ENCODE measurements at regions not wholly inside any gene's neighbourhood (a gene's known extent, or its start where the extent isn't known, plus 50 kb on each side); places are given as distances from the start of the nearest gene placed in this dataset.

DNA sequence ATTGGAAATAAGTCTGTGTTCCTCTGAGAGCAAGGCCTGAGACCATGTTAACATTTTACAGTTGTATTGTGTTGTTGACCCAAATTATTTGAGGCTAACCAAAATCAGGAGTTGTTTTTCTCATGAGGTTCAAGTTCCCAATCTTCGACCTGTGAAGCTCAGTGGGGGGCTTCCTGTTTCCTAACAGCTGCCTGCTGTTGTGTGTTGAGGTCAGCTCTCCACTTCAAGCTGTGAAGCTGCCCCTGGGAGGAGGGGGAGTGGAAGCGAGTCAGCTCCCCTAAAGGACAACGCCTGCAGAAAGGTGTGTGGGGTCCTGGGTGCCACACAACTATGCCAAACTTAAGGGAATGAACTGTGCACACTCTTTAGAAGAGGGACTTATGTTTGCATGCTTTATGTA, 295.5 kb downstream of the IRX1 start:
- DNase-seq = no peak

DNA sequence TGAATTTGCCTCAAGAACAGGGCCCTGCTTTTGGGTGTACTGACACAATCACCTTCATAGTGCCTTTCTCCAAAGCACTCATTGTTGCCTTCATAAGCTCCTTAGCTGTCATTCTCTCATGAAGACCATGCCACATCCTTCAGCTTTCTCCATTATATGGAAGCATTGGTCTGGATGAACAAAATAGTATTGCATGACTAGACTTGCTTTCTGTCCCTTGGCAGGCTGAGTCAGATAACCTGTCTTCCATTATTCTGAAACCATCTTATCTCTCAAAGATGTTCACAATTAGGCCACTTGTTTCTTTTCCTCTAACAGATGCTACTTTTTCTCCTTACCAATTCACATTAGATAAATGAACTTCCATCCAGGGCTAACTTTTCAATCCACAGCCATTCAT, 297.9 kb downstream of the IRX1 start:
- no peak for DNase-seq

DNA sequence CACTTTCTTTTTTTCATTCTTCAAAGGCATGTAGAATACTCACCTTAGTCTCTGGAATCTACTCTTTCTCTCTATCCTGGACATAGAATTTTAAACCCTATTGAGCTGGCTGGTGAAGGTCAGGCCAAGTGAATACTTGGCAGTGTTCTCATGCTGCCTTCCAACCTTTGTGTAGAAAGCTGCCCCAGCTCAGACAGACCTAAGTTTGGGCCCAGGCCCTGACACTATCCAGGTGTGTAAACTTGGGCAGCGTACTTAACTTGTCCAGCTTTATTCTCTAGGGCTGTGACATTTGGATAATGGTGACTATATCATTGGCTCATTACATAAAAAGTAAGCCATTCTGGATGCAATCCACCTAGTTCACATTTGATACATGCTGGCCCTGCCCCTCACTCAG, 298.3 kb downstream of the IRX1 start:
- no peak for DNase-seq

DNA sequence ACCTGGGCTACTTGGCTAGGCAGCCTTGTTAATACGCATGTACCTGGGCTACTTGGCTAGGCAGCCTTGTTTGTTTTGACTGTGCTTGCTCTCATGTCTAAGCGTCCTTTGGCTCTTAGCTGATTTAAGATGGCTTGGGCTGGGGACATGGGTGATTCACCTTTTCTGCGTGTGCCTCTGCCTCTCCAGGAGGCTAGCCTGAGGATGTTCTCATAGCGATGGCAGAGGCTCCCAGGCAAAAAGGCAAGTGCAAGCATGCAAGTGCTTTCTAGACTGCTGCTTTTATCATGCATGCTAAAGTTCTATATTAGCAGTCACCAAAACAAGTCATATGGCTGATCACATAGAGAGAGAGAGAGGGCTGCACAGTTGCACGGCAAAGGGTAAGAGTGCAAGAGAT, 300.5 kb downstream of the IRX1 start:
- no peak for DNase-seq

DNA sequence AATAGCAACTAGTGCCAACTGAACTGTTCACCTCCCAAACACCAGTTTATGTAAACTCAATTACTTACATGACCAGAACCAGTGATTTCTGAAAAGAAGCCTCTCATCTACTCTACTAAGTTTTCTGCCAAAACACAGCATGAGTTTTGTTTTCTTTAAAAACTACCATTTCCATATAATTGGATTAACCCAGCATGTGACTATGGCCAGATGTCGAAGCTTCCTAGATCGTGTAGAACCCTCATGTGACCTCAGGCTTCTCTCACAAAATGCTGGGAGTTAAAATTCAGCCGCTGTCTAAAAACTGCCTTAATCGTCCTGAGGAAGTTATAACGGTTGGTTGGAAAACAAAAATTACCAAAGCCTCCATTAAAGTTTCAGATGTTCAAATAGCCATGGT, 303.5 kb downstream of the IRX1 start:
- no peak for DNase-seq

DNA sequence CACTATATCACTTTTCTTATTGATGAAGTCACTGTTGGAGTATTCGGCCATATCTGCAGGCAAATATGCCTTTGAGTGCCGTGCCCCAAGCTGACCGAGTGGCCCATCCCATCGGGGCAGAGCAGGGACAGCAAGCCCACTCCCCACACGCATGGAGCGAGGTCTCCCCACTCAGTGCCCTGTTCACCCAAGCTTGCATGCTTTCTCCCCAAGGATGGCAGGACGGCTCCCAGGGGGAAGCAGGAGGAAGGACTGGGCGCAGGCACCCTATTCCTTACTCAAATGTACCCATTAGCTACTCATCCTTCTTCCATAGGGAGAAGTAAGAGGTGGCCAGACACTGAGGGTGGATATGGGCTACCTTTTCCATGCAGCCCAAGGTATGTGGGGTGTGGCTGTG, 309.0 kb downstream of the IRX1 start:
- DNase-seq = no peak

DNA sequence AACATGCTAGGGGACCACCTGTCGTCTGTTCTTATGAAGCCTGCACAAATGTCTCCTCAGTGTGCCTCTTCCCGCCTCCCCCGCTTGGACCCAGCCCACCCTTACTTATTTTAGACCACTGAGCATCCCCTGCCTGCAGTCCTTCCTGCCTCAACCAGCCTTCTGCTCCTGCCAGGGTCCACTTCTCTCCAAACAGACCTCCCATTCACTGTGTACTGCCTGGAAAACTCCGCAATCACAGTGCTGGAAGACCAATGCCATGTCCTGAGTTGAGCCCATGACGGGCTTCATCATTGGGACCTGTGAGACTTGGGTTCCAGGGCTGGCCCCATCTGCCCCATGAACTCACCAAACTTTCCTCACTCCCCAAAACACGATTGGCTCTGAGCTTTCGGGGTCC, 309.4 kb downstream of the IRX1 start:
- no peak for DNase-seq

DNA sequence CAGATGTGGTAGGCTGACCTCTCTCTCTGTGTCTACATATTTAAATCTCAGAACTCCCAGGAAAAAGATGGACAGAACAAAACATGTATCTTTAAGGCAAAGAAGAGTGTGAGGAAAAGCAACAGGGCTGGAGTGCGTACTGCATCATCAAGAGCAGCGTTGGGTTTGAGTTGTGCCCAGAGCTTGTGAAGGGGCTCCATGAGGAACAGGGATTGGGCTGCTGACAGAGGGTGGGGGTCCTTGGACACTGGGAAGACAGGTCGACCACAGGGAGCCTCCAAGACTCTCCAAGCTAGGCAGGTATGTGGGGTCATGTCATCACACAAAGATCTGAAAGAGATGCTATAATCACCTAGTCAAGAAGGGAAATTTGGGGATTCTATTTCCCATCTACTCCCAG, 309.9 kb downstream of the IRX1 start:
- DNase-seq = no peak

DNA sequence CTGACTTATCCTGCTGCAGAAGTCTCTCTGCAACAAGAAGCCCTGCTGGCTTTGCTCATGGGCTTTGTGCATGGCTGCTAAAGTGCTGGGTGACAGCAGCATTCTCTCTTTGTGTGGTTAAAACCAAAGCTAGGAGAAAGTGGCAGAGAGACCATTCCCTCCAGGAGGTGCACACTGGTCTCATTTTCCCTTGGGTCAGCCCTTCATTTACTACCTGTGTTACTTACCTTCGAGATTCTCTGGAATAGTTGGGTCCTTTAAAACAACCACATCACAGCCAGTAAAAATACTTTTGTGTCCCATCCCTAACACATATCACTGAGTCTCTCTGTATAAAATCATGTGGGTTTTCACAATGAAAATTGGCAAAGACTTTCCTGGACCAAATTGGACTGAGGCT, 315.5 kb downstream of the IRX1 start:
- no peak for DNase-seq

DNA sequence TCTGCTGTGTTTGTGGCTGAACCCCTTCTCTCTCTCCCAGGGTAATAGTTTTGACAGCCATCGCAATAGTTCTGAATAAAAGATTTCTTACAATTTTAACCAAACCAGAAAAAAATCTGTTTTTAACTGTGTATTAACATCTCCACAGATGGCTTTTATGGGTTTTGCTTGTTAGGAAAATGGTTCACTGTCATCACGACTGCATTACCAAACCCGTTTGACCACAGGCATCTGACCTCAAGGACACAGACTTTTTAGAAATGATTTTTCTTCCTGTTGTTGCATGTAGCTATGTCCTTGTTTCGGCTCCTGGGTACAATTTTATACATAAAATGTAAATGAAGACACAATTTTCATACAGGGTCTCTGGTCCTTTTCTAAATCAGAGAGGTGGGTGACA, 316.1 kb downstream of the IRX1 start:
- peak; percentile 30 for DNase-seq

DNA sequence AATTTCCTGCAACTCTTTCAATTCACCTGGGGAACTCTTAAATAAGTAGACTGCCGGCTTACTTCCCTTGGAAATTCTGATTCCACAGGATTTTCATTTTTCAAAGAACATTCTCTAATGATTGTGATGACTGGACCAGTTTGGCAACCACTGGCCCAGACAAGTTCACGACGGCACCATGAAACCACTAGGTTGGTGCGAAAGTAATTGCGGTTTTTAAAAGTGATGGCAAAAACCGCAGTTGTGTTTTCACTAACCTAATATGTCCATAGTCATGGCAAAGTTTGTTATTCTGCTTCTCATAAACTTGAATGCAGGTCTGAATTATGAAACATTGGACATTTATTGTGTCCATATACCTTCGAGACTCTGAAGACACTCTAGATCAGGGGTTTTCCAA, 317.2 kb downstream of the IRX1 start:
- DNase-seq = no peak

DNA sequence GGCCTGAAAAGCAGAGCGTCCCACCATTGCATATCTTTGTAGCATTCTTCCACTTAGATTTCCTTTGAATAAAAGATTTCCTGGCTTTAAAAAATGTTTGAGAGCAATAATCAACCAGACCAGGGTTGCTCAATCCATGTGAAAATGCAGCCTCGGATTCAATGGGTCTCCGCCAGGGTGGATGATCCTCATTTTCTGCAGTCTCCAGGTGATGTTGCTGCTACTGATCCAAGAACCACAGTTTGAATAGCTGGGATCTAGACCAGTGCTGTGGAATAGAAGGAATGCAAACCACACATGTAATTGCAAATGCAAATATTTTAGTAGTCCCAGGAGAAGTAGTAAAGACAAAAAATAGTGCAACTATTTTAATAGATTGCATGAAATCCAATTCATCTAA, 317.6 kb downstream of the IRX1 start:
- DNase-seq = peak; percentile 53

DNA sequence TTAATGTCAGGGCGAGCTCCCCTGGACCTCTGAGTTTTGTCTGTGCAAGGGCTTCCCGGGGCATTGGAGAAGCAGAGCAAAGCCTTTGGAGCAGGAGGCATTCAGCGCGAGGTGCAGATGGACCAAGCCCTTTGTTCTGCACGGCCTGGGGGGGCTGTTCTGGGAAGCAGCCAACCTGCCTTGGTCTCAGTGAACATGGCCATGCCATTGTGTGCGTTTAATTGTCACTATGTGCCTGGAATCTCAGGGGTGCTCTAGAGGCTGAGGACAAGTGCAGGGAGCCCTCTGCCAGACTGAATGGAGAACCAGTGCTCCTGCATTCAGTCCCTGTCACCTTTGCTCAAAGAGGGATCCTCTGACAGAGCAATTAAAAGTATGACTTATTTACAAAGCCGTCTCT, 329.4 kb downstream of the IRX1 start:
- DNase-seq = no peak

DNA sequence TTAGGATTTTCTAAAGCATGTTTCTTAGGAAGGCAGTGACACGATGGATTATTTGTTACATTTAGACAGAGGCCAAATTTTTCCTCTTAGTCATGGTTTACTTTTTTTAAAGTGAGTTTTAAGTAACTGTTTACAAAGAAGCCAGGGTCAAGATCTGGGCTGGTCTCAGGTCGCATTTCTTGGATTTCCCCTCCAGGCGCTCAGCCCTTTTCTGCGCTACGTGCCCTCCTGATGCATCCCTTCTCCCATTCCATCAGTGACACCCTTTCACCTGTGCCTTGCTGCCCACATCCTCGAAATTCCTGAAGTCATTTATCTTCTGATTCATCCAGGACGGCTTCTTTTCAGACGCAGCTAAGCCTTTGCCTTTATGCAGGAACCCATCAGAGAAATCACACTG, 330.3 kb downstream of the IRX1 start:
- DNase-seq = no peak

DNA sequence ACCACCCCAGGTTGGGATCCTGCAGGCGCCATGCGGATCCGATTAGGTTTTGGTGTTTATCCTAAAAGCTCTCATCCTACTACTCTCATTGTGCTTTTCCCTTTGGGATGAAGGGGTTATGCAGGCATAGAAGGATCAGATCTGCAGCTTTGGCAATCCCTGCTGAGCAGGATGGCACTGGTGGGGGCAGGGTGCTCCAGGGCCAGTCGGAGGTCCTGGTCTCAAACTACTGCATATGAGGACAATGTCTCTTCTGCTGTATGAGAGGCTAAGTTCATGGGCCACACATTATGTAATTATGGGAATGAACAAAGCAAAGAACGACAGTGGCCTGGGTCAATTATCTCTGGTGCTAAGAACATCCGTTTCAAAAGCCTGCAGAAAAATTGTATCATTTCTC, 334.2 kb downstream of the IRX1 start:
- DNase-seq = no peak

DNA sequence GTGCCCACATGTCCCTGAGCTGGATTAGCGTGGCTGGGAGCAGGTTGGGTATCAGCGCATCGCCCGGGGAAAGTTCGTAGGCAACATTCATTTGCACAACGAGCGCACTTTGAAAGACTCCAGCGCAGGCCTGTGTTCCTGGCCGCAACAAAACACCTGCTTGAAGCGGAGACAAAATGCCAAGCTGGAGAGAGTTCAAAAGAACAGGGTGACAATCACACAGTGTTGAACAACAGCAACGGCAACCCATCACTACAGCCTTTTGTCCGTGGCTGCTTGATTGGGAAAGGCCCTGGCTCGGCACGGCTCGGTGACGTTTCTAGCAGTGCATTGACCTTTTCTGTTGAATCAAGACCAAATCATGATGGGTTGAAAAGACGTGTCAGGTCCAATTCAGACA, 336.3 kb downstream of the IRX1 start:
- DNase-seq = no peak

DNA sequence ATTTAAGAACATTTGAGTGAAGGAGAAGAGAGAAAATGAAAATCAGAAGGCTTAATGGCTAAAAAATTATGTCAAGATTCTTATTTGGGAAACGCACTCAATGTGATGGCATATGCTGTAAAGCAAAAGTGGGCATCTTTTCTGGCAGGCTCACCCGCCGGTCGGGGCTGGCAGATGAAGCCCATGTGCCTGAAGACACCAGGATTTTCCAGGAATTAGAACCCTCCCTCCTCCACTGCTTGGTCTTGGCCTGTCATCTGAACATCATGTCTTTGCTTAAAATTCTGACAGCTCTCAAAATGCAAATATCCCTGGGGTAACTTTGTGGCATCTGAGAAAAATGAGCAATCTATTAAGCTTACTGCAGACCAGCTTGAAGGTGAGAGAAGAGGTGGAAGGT, 337.9 kb downstream of the IRX1 start:
- DNase-seq = no peak

DNA sequence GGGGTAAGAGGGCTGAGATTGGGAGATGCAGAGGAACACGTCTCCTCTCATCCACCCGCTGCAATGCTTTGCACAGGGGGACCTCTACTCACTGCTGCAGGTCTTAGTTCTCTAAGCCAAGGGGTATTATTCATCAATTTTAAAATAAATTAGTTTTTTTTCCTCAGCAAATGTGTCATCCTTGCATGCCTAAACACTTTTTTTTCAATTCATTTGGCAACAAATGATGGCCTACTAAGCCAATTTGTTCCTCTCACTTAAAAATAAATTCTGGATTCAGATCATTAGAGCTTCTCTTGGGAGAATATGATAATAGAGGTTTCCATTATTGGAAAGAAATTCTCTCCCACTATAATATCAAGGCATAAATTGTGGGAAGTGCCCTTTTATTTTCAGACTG, 338.3 kb downstream of the IRX1 start:
- DNase-seq = no peak

DNA sequence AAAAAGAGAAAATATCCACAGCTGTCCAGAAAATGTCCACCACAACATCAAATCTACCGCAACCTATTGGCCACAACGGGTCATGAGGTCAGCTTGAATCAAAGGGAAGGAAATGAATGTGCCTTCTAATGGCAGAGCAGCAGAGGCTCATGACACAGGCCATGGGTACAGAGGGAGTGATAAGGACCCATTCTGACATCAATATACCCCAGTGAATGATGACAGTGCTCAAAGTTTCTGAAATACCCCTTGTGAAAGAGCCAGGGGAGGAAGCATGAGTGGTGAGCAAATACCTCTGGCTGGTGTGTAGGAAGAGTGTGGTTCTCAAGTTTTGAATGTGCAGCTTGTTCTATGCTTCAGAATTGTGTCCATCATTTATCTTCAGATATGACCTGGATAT, 348.2 kb downstream of the IRX1 start:
- no peak for DNase-seq

DNA sequence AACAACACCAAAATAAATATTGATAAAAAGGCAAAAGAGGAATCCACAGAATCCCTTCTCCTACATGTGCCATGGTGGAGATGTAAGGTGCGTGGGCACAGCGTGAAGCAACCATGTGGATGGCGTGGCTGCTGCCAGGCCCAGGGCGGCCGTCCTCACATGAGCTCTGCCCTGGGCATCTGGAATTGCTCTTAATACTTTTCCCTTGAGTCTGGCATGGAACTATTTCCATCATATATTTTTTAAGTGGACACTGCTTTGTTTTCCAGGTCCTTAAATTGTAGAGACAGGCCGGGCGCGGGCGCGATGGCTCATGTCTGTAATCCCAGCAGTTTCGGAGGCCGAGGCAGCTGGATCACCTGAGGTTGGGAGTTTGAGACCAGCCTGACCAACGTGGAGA, 349.3 kb downstream of the IRX1 start:
- no peak for DNase-seq

DNA sequence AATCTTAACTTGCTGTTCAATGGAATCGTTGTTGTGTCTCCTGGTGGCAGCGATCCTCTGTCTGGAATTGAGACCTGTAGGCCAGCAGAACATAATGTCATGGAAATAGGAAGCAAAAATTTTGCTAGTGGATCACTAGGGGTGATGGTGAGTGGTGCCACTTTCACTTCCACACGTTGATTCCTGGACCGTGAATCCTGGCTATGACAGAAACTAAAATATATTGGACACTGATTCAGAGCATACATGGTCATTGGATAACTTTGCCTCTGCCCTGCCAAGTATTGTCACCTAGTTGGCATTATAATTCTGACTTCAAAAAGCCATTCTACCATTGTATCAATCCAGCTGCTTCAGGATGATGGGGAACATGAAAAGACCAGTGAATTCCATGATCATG, 353.2 kb downstream of the IRX1 start:
- DNase-seq = no peak

DNA sequence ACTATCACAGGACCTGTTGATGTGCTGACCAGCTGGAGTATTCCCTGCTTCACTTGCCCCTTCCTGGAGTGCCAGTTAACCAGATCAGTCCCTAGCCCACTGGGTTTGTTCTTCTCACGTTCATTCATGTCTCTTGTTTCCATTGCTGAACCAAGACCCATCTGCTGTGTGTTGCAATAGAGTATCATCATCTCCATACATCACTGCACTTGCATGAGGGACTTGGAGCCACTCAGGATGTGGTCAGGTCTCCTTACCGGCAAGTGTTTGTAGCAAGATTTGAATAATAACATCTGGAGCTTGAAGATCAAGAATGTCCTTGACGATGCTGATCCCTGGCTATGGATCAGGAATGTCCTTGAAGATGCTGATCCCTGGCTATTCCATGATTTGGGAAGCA, 358.6 kb downstream of the IRX1 start:
- no peak for DNase-seq

DNA sequence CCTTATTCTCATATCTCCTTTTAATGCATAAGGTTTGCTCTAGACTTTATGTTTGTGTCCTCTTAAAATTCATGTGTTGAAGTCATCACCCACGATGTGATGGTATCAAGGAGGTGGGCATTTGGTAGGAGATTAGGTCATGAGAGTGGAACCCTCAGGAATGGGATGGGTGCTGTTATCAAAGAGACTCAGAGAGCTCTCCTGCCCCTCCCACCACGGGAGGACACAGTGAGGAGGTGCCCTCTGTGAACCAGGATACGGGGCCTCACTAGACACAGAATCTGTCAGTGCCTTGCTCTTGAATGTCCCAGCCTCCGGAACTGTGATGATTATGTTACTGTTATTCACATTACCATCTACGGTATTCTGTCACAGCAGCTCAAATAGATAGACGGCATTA, 359.0 kb downstream of the IRX1 start:
- DNase-seq = no peak

DNA sequence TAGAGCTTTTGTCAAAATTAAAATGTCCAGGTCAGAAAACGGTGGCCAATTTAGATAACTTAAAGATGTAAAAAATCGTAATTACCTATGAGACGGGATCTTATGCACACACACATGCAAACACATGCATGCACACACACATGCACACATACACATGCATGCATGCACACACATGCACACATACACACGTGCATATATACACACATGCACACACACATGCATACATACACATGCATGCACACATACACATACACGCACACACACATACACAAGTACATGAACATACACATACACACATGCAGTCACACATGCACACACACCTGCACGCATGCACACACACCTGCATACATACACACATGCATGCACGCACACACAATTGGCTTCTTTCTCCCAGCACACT, 362.0 kb downstream of the IRX1 start:
- no peak for DNase-seq

DNA sequence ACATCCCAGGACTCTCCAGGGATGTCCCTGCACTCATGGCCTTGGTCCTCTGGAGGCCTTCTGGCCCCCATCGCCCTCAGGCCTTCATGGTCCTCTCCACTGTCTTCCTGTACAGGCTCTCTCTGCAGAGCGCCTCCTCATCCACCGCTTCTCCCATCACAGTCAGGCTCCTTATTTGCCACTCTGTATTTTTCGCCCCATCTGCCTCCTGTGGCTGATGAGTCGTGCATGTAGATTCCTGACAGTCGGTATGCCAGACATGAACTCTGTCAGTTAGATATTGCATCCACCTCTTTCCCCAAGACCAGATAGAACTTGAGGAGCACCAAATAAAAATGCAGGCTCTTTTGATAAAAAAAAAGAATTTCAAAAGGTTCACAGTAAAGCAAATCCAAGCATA, 362.8 kb downstream of the IRX1 start:
- DNase-seq = no peak

DNA sequence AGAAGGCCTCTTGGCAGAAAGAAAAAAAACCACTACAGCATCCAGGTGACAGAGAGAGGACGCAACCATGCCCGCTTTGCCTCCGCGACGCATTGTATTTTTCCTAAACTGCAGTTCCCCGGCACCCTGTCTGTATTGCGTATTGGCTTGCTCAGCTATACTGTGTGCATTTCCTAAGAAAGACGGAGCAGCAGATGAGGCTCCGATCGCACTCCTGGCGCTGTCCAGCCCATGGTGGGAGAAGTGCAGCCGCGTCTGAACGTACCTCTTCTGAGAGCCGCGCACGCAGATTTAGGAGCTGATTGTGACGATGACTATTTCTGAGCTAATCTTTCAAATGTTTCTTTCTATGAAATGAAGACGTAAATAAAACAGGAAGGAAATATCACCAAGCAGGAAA, 366.5 kb downstream of the IRX1 start:
- no peak for DNase-seq

DNA sequence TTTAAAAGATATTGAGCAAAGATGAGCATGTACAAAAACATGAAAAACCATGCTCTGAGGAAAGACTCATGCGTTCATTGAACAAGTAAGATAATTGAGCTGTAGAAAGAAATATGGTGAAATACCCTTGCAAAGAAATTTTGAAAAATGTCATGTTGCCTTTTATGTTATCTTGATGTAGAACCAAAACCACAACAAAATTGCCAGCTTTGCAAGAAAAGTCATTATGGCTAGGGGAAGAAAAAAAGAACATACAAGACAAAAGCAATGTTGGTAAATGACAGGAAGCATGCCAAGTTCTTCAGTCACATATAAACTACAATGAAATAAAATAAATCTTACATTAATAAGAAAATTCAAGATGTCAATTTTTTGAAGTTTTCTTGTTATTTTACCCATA, 368.0 kb downstream of the IRX1 start:
- DNase-seq = no peak

Data from fibroblast of upper back skin (primary cell).